ENCODE measurements at regions not wholly inside any gene's neighbourhood (a gene's known extent, or its start where the extent isn't known, plus 50 kb on each side); places are given as distances from the start of the nearest gene placed in this dataset.

DNA sequence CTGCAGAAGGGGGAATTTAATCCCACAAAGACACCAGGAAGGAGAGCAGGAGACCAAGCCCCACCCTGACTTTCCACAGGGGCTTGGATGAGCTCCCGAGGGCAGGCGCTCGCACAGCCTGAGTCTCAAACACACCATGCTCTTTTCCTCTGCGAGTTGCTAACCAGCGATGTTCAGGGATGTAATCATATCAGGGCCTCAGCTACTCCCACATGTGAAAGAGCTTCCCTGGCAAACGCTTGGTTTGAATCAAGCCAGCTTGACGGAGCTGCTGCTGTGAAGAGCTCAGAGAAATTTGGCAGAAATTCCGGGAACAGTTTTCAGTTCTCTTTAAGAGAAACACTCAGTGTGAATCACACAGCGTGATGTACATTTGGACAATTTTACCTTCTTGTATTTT lies 385.8 kb downstream of the GALR1 start:
- Histone ChIP-seq H4K20me1 (ENCODE audit: control insufficient read depth, insufficient read depth, low read depth, low read length) (no peaks in the 10 kb centered on the region), H3K4me3 (ENCODE audit: low read length) (no peak overlapping the region), H3K36me3 (ENCODE audit: control insufficient read depth, low read length) (no peaks in the 10 kb centered on the region), H3K27ac (ENCODE audit: low read depth, low read length) (no peak overlapping the region), H3K4me2 (ENCODE audit: low read length) (no peak overlapping the region), H3K9me3 (ENCODE audit: control insufficient read depth, insufficient read depth, low read length) (no peaks in the 10 kb centered on the region), H3K9me2 (replicated peaks; ENCODE audit: control insufficient read depth, low read length) (no peaks in the 10 kb centered on the region), H3K4me1 (ENCODE audit: control insufficient read depth, low read length) (no peaks in the 10 kb centered on the region), H3F3A (ENCODE audit: control insufficient read depth, insufficient read depth) (no peaks in the 10 kb centered on the region), H3K27me3 (ENCODE audit: control insufficient read depth, low read length) (no peaks in the 10 kb centered on the region), H3K79me2 (ENCODE audit: control insufficient read depth, low read length) (no peaks in the 10 kb centered on the region)
- no peak for TF ChIP-seq EZH2phosphoT487 (IDR thresholded peaks at IDR 0.05; ENCODE audit: borderline replicate concordance, low read length)
- TF ChIP-seq, protein P1, sequence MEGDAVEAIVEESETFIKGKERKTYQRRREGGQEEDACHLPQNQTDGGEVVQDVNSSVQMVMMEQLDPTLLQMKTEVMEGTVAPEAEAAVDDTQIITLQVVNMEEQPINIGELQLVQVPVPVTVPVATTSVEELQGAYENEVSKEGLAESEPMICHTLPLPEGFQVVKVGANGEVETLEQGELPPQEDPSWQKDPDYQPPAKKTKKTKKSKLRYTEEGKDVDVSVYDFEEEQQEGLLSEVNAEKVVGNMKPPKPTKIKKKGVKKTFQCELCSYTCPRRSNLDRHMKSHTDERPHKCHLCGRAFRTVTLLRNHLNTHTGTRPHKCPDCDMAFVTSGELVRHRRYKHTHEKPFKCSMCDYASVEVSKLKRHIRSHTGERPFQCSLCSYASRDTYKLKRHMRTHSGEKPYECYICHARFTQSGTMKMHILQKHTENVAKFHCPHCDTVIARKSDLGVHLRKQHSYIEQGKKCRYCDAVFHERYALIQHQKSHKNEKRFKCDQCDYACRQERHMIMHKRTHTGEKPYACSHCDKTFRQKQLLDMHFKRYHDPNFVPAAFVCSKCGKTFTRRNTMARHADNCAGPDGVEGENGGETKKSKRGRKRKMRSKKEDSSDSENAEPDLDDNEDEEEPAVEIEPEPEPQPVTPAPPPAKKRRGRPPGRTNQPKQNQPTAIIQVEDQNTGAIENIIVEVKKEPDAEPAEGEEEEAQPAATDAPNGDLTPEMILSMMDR (IDR thresholded peaks at IDR 0.05; ENCODE audit: low read depth, low read length, poor library complexity, severe bottlenecking) = no peak

DNA sequence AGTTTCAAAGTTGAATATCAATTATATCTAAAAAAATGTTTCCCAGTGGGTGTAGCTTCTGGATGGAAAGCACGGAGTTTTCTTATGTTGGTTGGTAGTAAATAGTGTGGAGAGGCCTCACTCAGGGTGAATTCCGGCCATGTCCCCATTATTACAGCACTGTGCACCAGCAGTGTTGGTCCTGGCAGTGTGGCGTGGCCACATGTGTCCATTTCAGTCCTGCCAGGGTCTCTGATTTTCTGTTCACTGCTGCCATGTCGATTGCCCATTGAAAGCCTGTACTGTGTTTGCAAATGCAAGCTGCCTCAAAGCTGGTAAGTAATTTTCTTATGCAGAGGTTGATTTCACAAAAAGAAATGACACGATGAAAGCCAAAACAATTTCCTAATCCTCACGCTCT lies 386.2 kb downstream of the GALR1 start:
- Histone ChIP-seq H4K20me1 (ENCODE audit: control insufficient read depth, insufficient read depth, low read depth, low read length) (no peaks in the 10 kb centered on the region), H3K9me2 (replicated peaks; ENCODE audit: control insufficient read depth, low read length) (no peaks in the 10 kb centered on the region), H3K9me3 (ENCODE audit: control insufficient read depth, insufficient read depth, low read length) (no peaks in the 10 kb centered on the region), H3K79me2 (ENCODE audit: control insufficient read depth, low read length) (no peaks in the 10 kb centered on the region), H3K4me2 (ENCODE audit: low read length) (no peak overlapping the region), H3K4me1 (ENCODE audit: control insufficient read depth, low read length) (no peaks in the 10 kb centered on the region), H3K27me3 (ENCODE audit: control insufficient read depth, low read length) (no peaks in the 10 kb centered on the region), H3K27ac (ENCODE audit: low read depth, low read length) (no peak overlapping the region), H3K4me3 (ENCODE audit: low read length) (no peak overlapping the region), H3K36me3 (ENCODE audit: control insufficient read depth, low read length) (no peaks in the 10 kb centered on the region), H3F3A (ENCODE audit: control insufficient read depth, insufficient read depth) (no peaks in the 10 kb centered on the region)
- TF ChIP-seq, protein P1 (IDR thresholded peaks at IDR 0.05; ENCODE audit: low read depth, low read length, poor library complexity, severe bottlenecking) = no peak
- TF ChIP-seq EZH2phosphoT487 (IDR thresholded peaks at IDR 0.05; ENCODE audit: borderline replicate concordance, low read length) = no peak

DNA sequence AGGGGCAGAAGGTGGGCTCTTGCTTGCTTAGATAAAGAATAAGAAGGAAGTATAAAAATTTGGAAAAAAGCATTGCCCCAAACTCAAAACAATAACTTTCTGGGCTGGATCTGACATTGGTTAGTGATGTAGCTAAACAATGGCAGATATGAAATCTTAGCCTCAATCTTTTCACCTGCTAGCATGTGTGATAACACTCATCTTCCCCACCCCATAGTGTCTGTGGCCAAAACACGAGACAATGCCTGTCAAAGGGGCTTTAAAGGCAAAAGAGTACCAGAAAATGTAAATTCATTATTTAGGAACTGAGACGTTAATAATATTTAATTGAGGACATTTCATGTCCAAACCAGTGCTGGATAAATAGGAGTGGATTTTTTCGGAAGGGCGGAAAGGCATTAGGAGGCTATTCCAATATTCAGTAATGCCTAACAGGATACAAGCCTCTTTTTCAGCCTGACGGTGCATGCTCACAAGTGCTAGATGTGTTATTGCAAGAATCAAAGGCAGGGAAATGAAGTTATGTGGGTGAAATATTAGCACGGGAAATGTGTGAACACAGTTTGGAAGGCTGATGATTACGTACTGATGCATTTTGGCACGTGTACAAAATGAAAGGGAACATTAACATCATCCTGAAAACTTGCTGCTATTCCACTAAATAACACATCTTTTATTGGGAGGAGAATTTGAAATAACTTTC lies 395.7 kb downstream of the GALR1 start:
- Histone ChIP-seq H3K4me3 (ENCODE audit: low read length) (no peak overlapping the region), H3K36me3 (ENCODE audit: control insufficient read depth, low read length) (no peaks in the 10 kb centered on the region), H3F3A (ENCODE audit: control insufficient read depth, insufficient read depth) (no peaks in the 10 kb centered on the region), H3K9me3 (ENCODE audit: control insufficient read depth, insufficient read depth, low read length) (no peaks in the 10 kb centered on the region), H3K9me2 (replicated peaks; ENCODE audit: control insufficient read depth, low read length) (no peaks in the 10 kb centered on the region), H3K4me2 (ENCODE audit: low read length) (no peak overlapping the region), H4K20me1 (ENCODE audit: control insufficient read depth, insufficient read depth, low read depth, low read length) (no peaks in the 10 kb centered on the region), H3K27ac (ENCODE audit: low read depth, low read length) (no peak overlapping the region), H3K79me2 (ENCODE audit: control insufficient read depth, low read length) (no peaks in the 10 kb centered on the region), H3K4me1 (ENCODE audit: control insufficient read depth, low read length) (no peaks in the 10 kb centered on the region), H3K27me3 (ENCODE audit: control insufficient read depth, low read length) (no peaks in the 10 kb centered on the region)
- TF ChIP-seq, protein P1 (IDR thresholded peaks at IDR 0.05; ENCODE audit: low read depth, low read length, poor library complexity, severe bottlenecking) = no peak
- no peak for TF ChIP-seq EZH2phosphoT487 (IDR thresholded peaks at IDR 0.05; ENCODE audit: borderline replicate concordance, low read length)
